Liver (tissue), 8 donors: ENCODE measurements at regions not wholly inside any gene's neighbourhood (a gene's known extent, or its start where the extent isn't known, plus 50 kb on each side); places are given as distances from the start of the nearest gene placed in this dataset.

Experiments used
- DNase-seq: peaks from one replicate; pipeline ENCODE4 v3.0.0-alpha.2; 2017; ENCODE audit warnings: low spot score
- H3K27ac ChIP-seq, 2 donors: one replicate each; pipeline ENCODE4 v1.7.0; 2013; ENCODE audit warnings: inconsistent platforms in 2 of 2, low read length in 2 of 2, control low read depth in 1 of 2, low read depth in 1 of 2, mild to moderate bottlenecking in 1 of 2
- H3K27me3 ChIP-seq, 4 donors: one replicate each; pipeline versions ENCODE4 v1.6.1 to v1.7.0; 2013; ENCODE audit warnings: low read length in 3 of 4, inconsistent platforms in 1 of 4, mild to moderate bottlenecking in 1 of 4, moderate library complexity in 1 of 4; ENCODE audit not compliant: control insufficient read depth in 4 of 4, insufficient read depth in 4 of 4
- H3K36me3 ChIP-seq, 4 donors: one replicate each; pipeline versions ENCODE4 v1.6.1 to v1.7.0; 2013; ENCODE audit warnings: low read length in 3 of 4, mild to moderate bottlenecking in 3 of 4, low read depth in 1 of 4, moderate library complexity in 1 of 4; ENCODE audit not compliant: control insufficient read depth in 4 of 4, insufficient read depth in 3 of 4
- H3K4me1 ChIP-seq, 4 donors: one replicate each; pipeline versions ENCODE4 v1.6.1 to v1.7.0; 2013; ENCODE audit warnings: low read length in 3 of 4, mild to moderate bottlenecking in 3 of 4, moderate library complexity in 1 of 4; ENCODE audit not compliant: control insufficient read depth in 4 of 4, insufficient read depth in 4 of 4
- H3K4me3 ChIP-seq, 3 donors: one replicate each; pipeline versions ENCODE4 v1.6.1 to v1.7.0; 2013; ENCODE audit warnings: low read length in 3 of 3, control low read depth in 1 of 3, low read depth in 1 of 3, mild to moderate bottlenecking in 1 of 3
- H3K9ac ChIP-seq, 2 donors: one replicate each; pipeline ENCODE4 v1.7.0; 2013; ENCODE audit warnings: low read length in 2 of 2, mild to moderate bottlenecking in 2 of 2, moderate library complexity in 2 of 2, control low read depth in 1 of 2, low read depth in 1 of 2
- H3K9me3 ChIP-seq, 4 donors: one replicate each; pipeline versions ENCODE4 v1.6.1 to v1.7.0; 2013; ENCODE audit warnings: low read length in 3 of 4; ENCODE audit not compliant: control insufficient read depth in 4 of 4
- EGR1 ChIP-seq, 2 donors: IDR thresholded peaks; 2 replicates each; pipeline ENCODE4 v1.6.1; 2016 to 2018; ENCODE audit warnings: antibody characterized with exemption in 2 of 2, low read depth in 2 of 2
- FOXA1 ChIP-seq: IDR thresholded peaks from 2 replicates; pipeline ENCODE4 v1.6.1; 2016; ENCODE audit warnings: antibody characterized with exemption
- FOXA2 ChIP-seq: IDR thresholded peaks from 2 replicates; pipeline ENCODE4 v1.6.1; 2016; ENCODE audit warnings: antibody characterized with exemption
- HNF4G ChIP-seq: IDR thresholded peaks from 2 replicates; pipeline ENCODE4 v1.6.1; 2016; ENCODE audit warnings: antibody characterized with exemption
- JUND ChIP-seq, 2 donors: IDR thresholded peaks; 2 replicates each; pipeline ENCODE4 v1.6.1; 2016; ENCODE audit warnings: antibody characterized with exemption in 2 of 2
- NR2F2 ChIP-seq: IDR thresholded peaks from 2 replicates; pipeline ENCODE4 v1.6.1; 2016; ENCODE audit warnings: antibody characterized with exemption
- SP1 ChIP-seq: IDR thresholded peaks from 2 replicates; pipeline ENCODE4 v1.6.1; 2018; ENCODE audit warnings: antibody characterized with exemption, mild to moderate bottlenecking
- WGBS: extraction: QIAGEN DNeasy Blood & Tissue Kit; methylation state at CpG from one replicate; pipeline ENCODE4 v1.1.7; 2013; 5-methylcytosine and 5-hydroxymethylcytosine counted together
- TF ChIP-seq, protein P1 (sequence below): fragments of 150-350 bp; IDR thresholded peaks from 2 replicates; pipeline ENCODE4 v1.5.1; 2017; ENCODE audit warnings: improper control_type of control experiment, low read depth, low read length; ENCODE audit not compliant: missing input control
- TF ChIP-seq, protein P2 (sequence below): IDR thresholded peaks from 2 replicates; pipeline ENCODE4 v1.6.1; 2016; ENCODE audit warnings: antibody characterized with exemption, mild to moderate bottlenecking
- TF ChIP-seq, protein P3 (sequence below): IDR thresholded peaks from 2 replicates; pipeline ENCODE4 v1.6.1; 2016; ENCODE audit warnings: antibody characterized with exemption
- TF ChIP-seq, protein P4 (sequence below): IDR thresholded peaks from 2 replicates; pipeline ENCODE4 v1.6.1; 2016; ENCODE audit warnings: antibody characterized with exemption
- donor health status: healthy.
- donor health status: healthy.
- donor health status: healthy.
- donor health status: healthy.
- donor health status: healthy.

DNA sequence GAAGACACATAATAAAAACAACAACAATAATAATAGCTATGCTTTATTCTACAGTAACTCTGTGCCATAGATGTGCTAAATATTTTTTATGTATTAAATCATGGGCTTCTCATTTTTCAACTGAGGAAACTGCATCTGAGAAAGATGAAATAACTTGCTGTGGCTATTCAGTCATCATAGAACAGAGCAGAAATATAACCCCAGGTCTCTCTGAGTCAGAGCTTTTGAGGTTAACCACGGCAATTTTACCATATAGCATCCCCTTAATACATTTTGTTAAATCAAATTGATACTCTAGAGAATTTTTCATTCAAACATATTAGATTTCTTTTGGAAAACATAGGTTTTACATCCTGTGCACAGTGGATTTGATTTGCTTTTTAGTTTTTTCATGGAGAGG is 586.6 kb upstream of the KLHL29 start:
- Histone ChIP-seq H3K27ac (no peak overlapping the region), H3K36me3 (no peaks in the 10 kb centered on the region), H3K9me3 (no peaks in the 10 kb centered on the region), H3K4me1 (no peaks in the 10 kb centered on the region), H3K27me3 (no peaks in the 10 kb centered on the region), H3K9ac (no peak overlapping the region), H3K4me3 (no peak overlapping the region)
- WGBS: 90% methylated on average over 1 of the region's 1 CpG
- TF ChIP-seq, protein P1, sequence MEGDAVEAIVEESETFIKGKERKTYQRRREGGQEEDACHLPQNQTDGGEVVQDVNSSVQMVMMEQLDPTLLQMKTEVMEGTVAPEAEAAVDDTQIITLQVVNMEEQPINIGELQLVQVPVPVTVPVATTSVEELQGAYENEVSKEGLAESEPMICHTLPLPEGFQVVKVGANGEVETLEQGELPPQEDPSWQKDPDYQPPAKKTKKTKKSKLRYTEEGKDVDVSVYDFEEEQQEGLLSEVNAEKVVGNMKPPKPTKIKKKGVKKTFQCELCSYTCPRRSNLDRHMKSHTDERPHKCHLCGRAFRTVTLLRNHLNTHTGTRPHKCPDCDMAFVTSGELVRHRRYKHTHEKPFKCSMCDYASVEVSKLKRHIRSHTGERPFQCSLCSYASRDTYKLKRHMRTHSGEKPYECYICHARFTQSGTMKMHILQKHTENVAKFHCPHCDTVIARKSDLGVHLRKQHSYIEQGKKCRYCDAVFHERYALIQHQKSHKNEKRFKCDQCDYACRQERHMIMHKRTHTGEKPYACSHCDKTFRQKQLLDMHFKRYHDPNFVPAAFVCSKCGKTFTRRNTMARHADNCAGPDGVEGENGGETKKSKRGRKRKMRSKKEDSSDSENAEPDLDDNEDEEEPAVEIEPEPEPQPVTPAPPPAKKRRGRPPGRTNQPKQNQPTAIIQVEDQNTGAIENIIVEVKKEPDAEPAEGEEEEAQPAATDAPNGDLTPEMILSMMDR: no peak
- DNase-seq: no peak

DNA sequence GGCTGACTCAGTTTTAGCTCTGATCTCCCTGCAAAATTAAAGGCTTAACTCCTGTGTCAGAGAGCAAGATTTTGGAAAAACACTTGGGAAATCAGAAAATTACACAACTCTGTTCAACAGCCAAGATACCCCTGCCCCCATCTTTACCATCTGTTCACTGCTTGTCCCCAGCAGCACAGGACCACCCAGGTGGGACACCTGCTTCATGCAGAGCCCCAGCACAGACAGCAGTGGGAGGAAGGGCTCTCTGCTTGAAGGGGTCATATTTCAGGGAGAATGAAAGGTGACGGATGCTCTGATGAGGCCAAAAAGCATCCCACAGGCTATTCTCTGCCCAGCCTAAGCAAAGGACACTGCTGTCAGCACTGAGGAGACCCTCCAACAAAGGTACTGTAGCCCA is 584.6 kb upstream of the KLHL29 start:
- no peak overlapping the region for H3K27ac ChIP-seq
- H3K4me1 ChIP-seq: no peaks in the 10 kb centered on the region
- no peak overlapping the region for H3K9ac ChIP-seq
- no peaks in the 10 kb centered on the region for H3K27me3 ChIP-seq
- TF ChIP-seq HNF4G (no peak), EGR1 (IDR thresholded peaks at IDR 0.05; ENCODE audit: low read depth in 2 of 2) (no peak), FOXA1 (no peak), FOXA2 (no peak), NR2F2 (no peak)
- TF ChIP-seq, protein P2, sequence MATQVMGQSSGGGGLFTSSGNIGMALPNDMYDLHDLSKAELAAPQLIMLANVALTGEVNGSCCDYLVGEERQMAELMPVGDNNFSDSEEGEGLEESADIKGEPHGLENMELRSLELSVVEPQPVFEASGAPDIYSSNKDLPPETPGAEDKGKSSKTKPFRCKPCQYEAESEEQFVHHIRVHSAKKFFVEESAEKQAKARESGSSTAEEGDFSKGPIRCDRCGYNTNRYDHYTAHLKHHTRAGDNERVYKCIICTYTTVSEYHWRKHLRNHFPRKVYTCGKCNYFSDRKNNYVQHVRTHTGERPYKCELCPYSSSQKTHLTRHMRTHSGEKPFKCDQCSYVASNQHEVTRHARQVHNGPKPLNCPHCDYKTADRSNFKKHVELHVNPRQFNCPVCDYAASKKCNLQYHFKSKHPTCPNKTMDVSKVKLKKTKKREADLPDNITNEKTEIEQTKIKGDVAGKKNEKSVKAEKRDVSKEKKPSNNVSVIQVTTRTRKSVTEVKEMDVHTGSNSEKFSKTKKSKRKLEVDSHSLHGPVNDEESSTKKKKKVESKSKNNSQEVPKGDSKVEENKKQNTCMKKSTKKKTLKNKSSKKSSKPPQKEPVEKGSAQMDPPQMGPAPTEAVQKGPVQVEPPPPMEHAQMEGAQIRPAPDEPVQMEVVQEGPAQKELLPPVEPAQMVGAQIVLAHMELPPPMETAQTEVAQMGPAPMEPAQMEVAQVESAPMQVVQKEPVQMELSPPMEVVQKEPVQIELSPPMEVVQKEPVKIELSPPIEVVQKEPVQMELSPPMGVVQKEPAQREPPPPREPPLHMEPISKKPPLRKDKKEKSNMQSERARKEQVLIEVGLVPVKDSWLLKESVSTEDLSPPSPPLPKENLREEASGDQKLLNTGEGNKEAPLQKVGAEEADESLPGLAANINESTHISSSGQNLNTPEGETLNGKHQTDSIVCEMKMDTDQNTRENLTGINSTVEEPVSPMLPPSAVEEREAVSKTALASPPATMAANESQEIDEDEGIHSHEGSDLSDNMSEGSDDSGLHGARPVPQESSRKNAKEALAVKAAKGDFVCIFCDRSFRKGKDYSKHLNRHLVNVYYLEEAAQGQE: no peak
- TF ChIP-seq, protein P3, sequence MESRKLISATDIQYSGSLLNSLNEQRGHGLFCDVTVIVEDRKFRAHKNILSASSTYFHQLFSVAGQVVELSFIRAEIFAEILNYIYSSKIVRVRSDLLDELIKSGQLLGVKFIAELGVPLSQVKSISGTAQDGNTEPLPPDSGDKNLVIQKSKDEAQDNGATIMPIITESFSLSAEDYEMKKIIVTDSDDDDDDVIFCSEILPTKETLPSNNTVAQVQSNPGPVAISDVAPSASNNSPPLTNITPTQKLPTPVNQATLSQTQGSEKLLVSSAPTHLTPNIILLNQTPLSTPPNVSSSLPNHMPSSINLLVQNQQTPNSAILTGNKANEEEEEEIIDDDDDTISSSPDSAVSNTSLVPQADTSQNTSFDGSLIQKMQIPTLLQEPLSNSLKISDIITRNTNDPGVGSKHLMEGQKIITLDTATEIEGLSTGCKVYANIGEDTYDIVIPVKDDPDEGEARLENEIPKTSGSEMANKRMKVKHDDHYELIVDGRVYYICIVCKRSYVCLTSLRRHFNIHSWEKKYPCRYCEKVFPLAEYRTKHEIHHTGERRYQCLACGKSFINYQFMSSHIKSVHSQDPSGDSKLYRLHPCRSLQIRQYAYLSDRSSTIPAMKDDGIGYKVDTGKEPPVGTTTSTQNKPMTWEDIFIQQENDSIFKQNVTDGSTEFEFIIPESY: no peak
- no peaks in the 10 kb centered on the region for H3K9me3 ChIP-seq
- no peak overlapping the region for H3K4me3 ChIP-seq
- DNase-seq: no peak
- WGBS: 70% methylated on average over 1 of the region's 1 CpG
- H3K36me3 ChIP-seq: no peaks in the 10 kb centered on the region

DNA sequence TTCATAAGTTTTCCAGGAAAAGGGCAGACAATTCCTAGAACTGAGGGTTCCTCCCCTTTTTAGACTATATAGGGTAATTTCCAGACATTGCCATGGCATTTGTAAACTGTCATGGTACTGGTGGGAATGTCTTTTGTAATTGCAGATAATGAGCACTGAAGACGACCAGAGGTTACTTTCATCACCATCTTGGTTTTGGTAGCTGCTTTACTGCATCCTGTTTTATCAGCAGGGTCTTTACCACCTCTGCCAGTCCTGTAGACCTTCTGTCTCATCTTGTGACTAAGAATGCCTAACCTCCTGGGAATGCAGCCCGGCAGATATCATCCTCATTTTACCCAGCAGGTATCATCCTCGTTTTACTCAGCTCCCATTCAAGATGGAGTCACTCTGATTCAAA is 583.9 kb upstream of the KLHL29 start:
- WGBS: 56% methylated on average over 3 of the region's 3 CpGs
- Histone ChIP-seq H3K4me1 (no peaks in the 10 kb centered on the region), H3K9ac (no peak overlapping the region), H3K4me3 (no peak overlapping the region), H3K9me3 (no peaks in the 10 kb centered on the region), H3K27me3 (no peaks in the 10 kb centered on the region), H3K27ac (no peak overlapping the region), H3K36me3 (no peaks in the 10 kb centered on the region)
- TF ChIP-seq EGR1 (IDR thresholded peaks at IDR 0.05; ENCODE audit: low read depth in 2 of 2): no peak
- TF ChIP-seq, protein P3: no peak
- no peak for TF ChIP-seq SP1
- no peak for TF ChIP-seq JUND (IDR thresholded peaks at IDR 0.05)
- TF ChIP-seq, protein P1: no peak
- TF ChIP-seq, protein P4, sequence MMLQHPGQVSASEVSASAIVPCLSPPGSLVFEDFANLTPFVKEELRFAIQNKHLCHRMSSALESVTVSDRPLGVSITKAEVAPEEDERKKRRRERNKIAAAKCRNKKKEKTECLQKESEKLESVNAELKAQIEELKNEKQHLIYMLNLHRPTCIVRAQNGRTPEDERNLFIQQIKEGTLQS: no peak
- DNase-seq: no peak
